GM19023 (cell line): ENCODE measurements at regions not wholly inside any gene's neighbourhood (a gene's known extent, or its start where the extent isn't known, plus 50 kb on each side); places are given as distances from the start of the nearest gene placed in this dataset.

ENCODE experiments used
- ATAC-seq: cut with Tn5 transposase; IDR thresholded peaks from one replicate; pipeline ENCODE4 v1.9.1; 2021; ENCODE audit warnings: mild to moderate bottlenecking, moderate library complexity; ENCODE audit not compliant: unreplicated experiment

- ATAC-seq, result no peak
Measured at GRCh38 chr3:72316501-72317279, 531.6 kb downstream of the SHQ1 start.

GRCh38 chr3:72313308-72313707 is 528.4 kb upstream of the PROK2 start:
- no peak for ATAC-seq

- no peak for ATAC-seq
Measured at GRCh38 chr3:72312339-72312738, 527.4 kb upstream of the PROK2 start.

GRCh38 chr3:72311425-72311824 is 526.5 kb upstream of the PROK2 start:
- no peak for ATAC-seq

GRCh38 chr3:72310419-72311380 is 525.8 kb upstream of the PROK2 start:
- ATAC-seq, result peak; percentile 92

- no peak for ATAC-seq
Measured at GRCh38 chr3:72309661-72310418, 524.9 kb upstream of the PROK2 start.

DNA sequence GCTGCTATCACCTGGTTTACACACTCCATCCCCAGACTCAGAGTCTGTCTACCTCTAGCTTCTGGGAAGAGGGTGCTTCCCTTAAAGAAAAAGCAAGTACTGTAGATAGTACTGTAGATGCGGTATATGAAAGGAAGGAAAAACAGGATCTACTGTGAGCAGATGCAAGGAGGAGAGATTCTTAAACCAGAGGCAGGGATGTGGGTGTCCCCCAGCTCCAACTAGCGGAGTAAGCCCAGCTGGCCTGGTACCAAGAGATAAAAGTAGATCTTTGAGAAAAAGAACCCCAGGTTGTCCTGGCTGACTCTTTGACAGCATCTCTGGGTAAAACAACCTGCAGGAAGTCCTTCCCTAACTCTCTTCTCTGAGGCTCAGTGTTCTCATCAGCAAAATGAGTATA is 523.7 kb upstream of the PROK2 start:
- no peak for ATAC-seq

DNA sequence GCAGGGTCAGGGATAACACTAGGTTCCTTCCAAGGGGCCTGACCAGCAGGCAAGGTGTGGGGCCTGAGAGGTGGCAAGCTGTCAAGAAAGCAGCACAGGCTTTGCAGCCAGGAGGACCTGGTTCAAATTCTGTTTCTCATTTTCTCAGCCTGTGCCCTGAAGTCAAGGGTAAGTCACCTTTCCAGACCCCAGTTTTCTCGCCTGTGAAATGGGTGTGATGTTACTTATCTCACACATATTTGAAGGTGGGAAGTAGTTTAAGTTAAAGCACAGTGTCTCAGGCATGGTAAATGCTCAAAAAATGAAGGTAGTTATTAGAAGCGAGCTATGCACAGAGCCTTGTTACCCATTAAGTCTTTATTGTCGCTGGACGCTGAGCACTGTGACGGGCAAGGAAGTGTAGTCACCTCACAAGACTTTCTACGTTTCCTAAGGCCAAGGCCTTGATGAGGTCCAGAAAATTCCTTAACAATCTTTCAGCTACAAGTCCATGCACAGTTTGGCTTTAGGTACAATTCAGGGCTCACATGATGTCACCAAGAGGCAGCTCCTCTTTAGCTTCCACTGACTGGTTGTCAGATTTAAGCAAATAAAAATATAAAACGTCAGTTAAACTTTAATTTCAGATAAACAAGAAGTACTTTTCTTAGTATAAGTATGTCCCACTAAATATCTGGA is 522.6 kb upstream of the PROK2 start:
- ATAC-seq, result no peak

DNA sequence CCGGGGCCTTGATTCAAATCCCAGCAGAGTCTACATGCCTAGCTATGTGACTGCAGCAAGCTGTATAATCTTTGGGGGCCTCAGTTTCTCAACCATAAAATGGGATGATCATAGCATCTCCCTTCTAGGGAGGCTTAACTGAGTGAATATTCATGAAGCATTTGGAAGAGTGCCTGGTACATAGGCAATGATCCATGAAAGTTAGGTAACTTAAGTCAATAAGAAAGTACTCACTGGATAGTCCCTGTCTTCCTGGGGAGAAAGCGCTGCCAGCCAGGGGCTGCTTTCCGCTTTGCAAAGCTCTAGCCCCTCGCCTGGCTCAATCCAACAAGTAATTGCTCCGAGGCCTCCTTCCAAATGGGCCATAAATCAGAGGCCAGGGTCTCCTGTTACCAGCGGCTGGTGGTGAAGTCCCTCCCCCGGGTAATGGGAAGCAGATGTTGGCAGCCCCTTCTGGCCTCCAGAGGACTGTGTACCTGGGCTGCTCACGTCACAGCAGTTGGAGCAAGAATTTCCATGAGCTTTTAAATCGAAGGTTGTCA is 521.9 kb upstream of the PROK2 start:
- ATAC-seq, result no peak

DNA sequence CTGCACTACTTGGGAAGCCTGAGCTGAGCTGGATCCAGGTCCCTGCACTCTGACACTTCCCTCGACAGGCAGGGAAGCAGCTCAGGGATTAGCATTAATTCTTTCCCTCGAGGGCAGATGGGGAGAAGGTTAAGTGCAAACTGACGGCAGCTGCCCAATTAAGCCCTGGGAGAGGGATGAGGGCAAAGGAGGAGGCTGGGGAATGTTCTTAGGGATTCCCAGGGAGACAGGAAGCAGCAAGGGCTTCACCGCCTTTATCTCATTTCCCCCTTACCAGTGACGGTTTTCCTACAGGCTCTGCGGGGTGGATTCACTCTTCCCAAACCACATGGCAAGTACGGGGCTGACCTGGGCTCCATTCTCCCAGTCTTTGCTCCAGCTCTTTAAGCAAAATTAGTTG is 519.0 kb upstream of the PROK2 start:
- ATAC-seq, result no peak

GRCh38 chr3:72301779-72302178 is 516.8 kb upstream of the PROK2 start:
- ATAC-seq, result no peak

- no peak for ATAC-seq
Measured at GRCh38 chr3:72300621-72301020, 515.7 kb upstream of the PROK2 start.

- ATAC-seq, result no peak
Measured at GRCh38 chr3:72299823-72300222, 514.9 kb upstream of the PROK2 start.

DNA sequence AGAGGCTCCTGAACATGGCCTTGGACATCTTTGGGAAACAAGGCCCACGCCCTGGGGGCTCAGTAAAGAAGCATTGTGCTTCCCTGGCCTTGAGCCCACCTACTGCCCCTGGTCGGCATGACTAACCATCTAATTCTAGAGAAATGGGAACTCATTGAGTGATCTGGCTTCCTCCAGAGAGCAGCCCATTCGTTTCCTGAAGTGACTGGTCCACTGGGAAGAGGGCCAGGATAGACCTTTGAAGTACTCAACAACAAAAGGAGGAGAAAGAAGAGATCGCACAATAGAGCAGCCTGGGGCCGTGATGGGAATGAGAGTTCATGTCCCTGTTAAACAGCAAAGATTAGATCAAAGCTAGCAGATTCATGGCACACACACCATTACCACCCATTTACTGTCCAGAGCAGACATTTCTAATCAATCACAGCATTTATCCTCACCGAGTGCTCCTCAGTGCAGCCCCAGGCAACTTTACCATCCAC is 514.4 kb upstream of the PROK2 start:
- no peak for ATAC-seq

DNA sequence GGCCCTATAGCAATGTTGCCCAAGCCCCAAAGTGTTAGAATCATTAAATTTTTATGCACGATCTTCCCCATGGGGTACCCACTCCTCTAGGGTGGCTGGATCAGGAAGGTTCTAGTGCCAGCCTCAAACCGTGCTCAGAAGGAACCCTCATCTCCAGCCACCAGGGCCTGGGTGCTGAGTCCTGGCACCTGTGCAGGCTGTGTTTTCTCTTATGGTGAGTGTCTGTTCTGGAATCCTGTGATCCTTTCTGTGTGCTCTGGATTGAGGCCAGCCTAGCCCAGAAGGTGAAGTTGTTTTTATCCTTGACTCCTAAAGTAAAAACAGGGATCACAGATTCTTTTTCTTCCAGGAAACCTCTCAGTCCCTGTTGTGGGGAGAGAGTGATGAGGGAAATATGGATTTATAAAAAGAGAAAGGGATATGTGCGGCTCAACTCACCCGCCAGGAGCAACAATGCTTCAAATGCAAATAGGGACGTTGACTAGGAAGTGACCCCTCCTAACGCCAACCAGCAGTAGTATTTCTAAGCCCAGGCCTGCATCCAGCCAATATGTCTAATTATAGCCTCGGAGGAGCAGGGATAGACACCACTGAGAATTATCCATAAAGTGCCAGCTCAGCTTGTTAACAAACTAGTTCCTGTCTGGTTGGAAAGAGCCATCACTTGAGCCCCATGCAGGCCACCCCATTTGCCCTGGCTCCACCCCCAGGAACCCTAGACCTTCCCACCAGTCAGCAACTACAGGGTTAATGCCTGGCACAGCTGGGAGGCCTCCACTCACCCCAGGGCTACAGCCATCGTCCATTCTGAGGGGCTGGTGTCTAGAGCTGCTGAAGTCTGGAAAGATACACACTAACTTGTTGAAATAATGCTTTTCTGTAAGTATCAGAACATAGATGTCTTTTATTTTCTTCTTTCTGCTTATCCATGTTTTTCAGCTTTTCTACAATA is 513.5 kb upstream of the PROK2 start:
- no peak for ATAC-seq

DNA sequence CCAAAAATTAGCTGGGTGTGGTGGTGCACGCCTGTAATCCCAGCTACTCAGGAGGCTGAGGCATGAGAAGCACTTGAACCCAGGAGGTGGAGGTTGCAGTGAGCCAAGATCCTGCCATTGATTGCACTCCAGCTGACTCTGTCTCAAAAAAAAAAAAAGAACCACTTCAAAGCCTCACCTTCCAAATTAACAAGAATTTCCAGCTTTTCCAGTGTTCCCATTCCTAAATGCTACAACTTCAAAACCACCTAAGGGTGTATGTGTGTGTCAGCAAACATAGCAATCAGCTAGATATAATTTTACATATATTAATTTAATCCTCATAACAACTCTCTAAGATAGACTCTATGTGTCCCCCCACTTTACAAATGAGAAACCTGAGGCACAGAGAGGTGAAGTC is 512.5 kb upstream of the PROK2 start:
- ATAC-seq, result no peak

DNA sequence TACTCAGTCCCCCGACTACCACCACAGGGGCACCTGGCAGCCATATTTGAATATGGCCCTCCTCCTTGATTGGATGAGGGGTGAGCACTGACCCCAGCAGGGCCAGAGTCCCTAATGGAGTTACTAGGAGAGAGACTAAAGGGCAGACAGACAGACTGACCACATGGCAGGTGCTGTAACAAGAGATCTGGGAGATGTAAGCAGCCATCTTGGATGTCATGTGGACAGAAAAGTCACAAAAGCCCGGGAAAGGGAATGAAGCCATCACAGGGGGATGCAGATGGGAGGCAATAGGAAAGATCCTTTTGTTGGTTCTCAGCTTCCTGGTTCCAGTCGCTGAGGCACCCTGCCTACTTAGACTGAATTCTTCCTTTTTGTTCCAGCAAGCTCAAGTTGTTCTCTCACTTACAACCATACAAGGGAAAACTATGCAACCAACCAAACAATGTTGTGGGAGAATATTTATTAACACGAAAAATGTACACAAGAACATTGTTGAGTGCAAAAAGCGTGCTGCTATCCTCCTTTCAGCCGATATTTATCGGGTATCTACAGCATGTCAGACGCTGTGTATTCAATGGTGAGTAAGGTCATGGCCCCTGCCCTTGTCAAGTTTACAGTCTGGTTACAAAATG is 511.6 kb upstream of the PROK2 start:
- ATAC-seq, result no peak

DNA sequence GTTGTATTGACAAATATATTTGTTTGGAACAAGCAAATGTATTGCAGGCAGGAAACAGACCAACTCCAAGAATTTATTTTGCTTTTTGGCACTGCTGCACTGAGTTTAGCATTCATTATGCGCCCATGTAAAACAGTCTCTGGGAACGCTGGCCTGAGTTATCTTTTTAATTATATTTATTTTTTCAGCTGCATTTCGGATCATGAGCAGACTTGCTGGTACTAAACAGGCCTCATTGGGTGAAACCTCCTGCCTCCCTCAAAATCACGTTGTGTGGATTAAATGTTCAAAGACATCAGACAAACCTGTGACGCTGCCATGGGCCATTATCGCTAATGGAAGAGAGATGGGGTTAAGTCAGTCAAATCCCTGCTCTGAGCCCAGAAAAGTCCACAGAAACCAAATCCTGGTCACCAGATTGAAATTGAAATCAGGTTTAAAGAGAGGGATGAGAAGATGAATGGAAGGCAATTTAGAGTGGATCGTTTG is 511.1 kb upstream of the PROK2 start:
- ATAC-seq, result no peak
